Panc1 (cell line): ENCODE measurements at regions not wholly inside any gene's neighbourhood (a gene's known extent, or its start where the extent isn't known, plus 50 kb on each side); places are given as distances from the start of the nearest gene placed in this dataset.

Experiments
- POLR2AphosphoS5 ChIP-seq: IDR thresholded peaks from 2 replicates; pipeline ENCODE4 v1.6.1; 2012; ENCODE audit warnings: mild to moderate bottlenecking, low read depth, low read length, moderate library complexity
- SIN3A ChIP-seq: IDR thresholded peaks from 2 replicates; pipeline ENCODE4 v1.6.1; 2012; ENCODE audit warnings: low read depth, mild to moderate bottlenecking, low read length, moderate library complexity, borderline replicate concordance; ENCODE audit not compliant: insufficient read depth
- TF ChIP-seq, protein P1 (sequence below): fragments of 450-650 bp; IDR thresholded peaks from 2 replicates; pipeline ENCODE4 v1.5.1; 2017; ENCODE audit warnings: mild to moderate bottlenecking

- TF ChIP-seq, protein P1, sequence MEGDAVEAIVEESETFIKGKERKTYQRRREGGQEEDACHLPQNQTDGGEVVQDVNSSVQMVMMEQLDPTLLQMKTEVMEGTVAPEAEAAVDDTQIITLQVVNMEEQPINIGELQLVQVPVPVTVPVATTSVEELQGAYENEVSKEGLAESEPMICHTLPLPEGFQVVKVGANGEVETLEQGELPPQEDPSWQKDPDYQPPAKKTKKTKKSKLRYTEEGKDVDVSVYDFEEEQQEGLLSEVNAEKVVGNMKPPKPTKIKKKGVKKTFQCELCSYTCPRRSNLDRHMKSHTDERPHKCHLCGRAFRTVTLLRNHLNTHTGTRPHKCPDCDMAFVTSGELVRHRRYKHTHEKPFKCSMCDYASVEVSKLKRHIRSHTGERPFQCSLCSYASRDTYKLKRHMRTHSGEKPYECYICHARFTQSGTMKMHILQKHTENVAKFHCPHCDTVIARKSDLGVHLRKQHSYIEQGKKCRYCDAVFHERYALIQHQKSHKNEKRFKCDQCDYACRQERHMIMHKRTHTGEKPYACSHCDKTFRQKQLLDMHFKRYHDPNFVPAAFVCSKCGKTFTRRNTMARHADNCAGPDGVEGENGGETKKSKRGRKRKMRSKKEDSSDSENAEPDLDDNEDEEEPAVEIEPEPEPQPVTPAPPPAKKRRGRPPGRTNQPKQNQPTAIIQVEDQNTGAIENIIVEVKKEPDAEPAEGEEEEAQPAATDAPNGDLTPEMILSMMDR, result no peak
- TF ChIP-seq POLR2AphosphoS5, result no peak
- no peak for TF ChIP-seq SIN3A
These were observed 1350.8 kb upstream of the SLC10A2 start for GRCh38 chr13:104416973-104417372.
